A673 (cell line): ENCODE measurements at regions not wholly inside any gene's neighbourhood (a gene's known extent, or its start where the extent isn't known, plus 50 kb on each side); places are given as distances from the start of the nearest gene placed in this dataset.

Experiments used
- EZH2 ChIP-seq: fragments of 200-600 bp; sonication (generic); IDR thresholded peaks from 2 replicates; pipeline ENCODE4 v1.6.1; 2017; ENCODE audit warnings: borderline replicate concordance, low read depth, mild to moderate bottlenecking, mixed read lengths, antibody characterized with exemption, low read length; ENCODE audit not compliant: poor library complexity, severe bottlenecking
- TF ChIP-seq, protein P1 (sequence below): fragments of 300-800, 200-600 bp; sonication (generic); conservative IDR thresholded peaks from 2 replicates; pipeline ENCODE4 v1.5.1; 2017; ENCODE audit warnings: low read depth, mild to moderate bottlenecking, antibody characterized with exemption, low read length, moderate library complexity, mixed read lengths

DNA sequence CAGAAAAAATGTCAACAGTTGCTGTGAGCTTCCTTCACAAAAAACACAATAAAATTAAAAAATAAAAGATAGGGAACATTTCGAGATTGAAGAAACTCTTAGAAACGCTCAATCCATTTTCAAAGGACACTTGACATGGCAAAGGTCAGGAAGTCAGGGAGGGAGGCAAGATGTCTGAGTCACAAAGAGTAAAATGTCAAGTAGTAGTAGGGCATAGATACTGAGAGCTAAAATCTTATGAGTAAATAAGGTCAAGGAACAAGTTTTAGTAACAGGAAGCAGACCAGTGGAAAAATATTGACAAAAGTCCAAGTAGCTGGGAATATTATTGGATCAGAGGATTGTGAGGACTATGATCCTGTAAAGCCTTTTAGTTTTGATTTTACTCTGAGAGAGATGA, 495.6 kb downstream of the TMX3 start:
- no peak for TF ChIP-seq EZH2
- TF ChIP-seq, protein P1, sequence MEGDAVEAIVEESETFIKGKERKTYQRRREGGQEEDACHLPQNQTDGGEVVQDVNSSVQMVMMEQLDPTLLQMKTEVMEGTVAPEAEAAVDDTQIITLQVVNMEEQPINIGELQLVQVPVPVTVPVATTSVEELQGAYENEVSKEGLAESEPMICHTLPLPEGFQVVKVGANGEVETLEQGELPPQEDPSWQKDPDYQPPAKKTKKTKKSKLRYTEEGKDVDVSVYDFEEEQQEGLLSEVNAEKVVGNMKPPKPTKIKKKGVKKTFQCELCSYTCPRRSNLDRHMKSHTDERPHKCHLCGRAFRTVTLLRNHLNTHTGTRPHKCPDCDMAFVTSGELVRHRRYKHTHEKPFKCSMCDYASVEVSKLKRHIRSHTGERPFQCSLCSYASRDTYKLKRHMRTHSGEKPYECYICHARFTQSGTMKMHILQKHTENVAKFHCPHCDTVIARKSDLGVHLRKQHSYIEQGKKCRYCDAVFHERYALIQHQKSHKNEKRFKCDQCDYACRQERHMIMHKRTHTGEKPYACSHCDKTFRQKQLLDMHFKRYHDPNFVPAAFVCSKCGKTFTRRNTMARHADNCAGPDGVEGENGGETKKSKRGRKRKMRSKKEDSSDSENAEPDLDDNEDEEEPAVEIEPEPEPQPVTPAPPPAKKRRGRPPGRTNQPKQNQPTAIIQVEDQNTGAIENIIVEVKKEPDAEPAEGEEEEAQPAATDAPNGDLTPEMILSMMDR, result no peak
